CD4-positive, alpha-beta T cell treated with Interleukin-21 for 1 hour (primary cell): ENCODE measurements at regions not wholly inside any gene's neighbourhood (a gene's known extent, or its start where the extent isn't known, plus 50 kb on each side); places are given as distances from the start of the nearest gene placed in this dataset.

Experiments
- DNase-seq: peaks from one replicate; pipeline ENCODE4 v3.0.0-alpha.2; 2020

DNA sequence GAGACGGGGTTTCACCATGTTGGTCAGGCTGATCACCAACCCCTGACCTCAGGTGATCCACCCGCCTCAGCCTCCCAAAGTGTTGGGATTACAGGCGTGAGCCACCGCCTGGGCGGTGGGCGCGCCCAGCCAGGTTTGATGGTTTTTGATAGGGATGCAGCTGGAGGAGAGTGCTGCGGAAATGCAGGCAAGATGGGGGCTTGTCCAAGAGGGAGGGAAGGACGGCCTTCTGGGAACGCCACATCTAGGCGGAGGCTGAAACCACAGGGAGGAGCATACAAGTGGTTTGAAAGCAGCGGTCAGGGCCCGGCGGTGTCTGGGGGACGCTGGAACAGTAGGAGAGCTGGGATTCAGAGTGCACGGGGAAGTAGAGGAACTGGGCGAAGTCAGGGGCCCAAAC, 134.6 kb downstream of the VRK1 start:
- no peak for DNase-seq

DNA sequence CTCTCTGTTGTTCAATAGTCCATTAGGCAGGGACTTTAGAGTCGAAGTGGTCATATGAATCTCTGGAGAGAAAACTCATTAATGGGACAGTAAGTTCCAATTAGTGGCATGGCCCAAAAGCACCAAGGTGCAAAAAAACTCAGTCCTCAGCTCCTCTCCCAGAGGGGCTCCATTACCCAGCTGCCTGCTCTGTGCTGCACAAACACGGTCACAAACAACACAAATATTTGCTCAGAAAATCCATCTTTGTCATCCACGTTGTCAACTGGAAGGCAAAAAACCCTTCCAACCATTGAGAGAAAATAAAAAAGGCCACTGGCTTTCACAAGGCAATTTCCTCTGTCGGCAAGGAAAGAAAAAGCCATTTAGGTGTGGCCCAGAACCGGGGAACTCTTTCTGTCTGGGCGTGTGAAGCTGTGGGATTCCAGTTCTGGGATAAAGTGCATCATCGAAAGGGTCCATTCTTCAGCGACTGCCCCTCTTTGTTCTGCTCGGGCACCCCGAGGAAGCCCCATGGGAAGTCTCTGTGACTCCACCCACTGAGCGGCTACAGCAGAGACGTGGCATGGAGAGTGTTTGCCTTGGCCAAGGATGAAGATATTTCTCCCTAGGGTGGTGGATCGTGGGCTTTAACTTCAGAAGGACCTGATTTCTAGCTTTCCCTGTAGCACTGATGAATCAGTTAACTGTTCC, 137.6 kb downstream of the VRK1 start:
- DNase-seq, result no peak

DNA sequence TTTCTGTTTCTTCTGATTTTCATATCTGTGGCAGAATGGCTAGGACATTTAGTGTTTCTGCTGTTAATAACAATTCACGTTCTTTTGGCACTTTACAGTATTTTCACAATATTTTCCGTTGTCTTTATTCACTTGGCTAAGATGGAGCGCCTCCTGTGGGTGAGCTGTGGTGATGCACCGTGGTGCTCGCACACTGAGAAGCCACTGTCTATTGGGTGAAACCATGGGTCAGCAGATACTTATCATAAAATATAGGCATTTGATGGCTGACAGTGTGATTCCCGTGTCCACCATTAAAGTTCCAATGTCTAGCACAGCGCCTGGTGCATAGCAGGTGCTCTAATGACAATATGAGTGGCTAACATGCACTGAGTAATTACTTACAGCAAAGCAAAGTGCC, 141.8 kb downstream of the VRK1 start:
- DNase-seq, result no peak

DNA sequence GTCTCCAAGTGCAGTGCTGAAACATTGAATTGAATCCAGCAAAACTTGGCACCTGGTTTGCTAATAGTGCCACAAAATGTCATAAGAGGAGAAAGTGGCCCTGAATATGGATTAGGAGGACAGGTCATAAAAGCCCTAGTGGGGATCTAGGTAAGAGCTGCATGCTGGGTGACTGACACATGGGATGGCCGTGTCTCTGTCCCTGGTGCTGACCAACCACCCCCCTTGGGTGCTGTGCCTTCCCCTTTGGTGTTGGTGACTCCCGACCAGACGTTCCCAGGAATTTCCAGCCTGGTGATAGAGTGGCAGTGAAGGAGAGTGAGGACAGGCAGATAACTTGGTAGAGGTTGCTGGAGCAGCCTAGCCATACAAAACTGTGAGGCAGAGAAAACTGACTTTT, 142.8 kb downstream of the VRK1 start:
- no peak for DNase-seq

DNA sequence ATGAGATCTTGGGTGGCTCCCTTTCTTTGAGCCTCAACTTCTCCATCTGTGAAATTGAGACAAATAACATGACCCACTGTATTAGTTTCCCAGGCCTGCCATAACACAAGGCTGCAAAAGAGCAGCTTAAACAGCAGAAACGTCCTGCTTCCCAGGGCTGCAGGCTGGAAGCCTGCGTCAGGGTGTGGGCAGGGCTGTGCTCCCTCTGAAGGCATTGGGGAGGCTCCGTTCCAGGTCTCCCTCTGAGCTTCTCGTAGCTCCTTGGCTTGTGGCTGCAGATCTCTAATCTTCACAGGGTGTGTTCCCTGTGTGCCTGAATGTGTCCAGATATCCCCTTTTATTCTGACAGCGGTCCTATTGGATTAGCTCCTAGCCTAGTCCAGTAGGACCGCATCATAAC, 147.1 kb downstream of the VRK1 start:
- DNase-seq, result no peak

DNA sequence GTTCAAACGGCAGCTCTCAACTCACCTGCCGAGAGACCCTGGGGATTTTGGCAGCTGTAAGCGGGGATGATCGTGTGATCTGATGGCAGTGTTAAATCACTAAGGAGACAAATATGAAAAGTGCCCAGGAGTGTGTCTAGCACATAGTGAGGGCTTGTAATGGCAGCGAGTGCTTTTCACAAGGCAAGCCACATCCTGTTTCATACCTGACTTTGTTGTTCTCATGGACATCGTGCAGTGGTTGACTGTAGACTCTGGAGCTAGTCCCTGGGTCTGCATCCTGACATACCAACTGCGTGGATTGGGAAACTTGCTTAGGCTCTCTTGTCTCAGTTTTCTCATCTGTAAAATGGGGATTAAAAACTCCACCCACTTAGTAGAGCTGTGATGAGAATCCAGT, 148.5 kb downstream of the VRK1 start:
- DNase-seq, result no peak

DNA sequence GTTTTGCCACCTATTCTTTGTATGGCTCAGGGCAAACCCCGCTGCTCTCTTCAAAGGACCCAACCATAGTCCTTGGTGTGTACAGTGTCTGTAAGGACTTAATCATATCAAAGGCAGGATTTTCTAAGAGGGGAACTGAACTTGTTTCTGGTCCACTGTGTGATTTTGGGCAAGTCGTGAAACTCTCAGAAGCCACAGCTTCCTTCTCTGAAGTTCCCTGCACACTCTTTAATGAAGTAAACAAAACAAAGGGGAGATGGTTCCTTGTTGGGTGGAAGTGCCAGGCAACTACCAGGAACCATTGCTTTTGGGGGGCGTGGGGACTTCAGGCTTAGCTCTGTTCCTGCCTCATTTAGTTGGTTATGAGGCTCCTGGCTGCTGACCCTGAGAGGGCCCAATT, 152.4 kb downstream of the VRK1 start:
- no peak for DNase-seq

DNA sequence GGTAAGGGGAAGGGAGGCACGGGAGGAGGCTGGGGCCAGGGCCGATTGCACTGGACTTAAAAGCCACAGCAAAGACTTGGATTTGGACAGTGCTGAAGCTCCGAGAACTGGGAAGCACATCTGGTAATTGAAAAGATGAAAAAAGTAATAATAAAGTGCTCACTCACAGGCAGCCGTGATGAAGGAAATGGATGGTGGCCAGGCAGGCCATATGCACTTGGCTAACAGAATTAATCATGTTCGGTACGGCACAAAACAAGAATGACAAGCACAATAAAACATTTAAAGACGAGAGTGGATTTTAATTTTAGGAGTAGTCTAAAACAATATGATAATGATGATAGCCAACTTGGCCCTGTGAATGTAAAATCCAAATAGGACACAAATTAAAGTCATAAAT, 154.3 kb downstream of the VRK1 start:
- no peak for DNase-seq

DNA sequence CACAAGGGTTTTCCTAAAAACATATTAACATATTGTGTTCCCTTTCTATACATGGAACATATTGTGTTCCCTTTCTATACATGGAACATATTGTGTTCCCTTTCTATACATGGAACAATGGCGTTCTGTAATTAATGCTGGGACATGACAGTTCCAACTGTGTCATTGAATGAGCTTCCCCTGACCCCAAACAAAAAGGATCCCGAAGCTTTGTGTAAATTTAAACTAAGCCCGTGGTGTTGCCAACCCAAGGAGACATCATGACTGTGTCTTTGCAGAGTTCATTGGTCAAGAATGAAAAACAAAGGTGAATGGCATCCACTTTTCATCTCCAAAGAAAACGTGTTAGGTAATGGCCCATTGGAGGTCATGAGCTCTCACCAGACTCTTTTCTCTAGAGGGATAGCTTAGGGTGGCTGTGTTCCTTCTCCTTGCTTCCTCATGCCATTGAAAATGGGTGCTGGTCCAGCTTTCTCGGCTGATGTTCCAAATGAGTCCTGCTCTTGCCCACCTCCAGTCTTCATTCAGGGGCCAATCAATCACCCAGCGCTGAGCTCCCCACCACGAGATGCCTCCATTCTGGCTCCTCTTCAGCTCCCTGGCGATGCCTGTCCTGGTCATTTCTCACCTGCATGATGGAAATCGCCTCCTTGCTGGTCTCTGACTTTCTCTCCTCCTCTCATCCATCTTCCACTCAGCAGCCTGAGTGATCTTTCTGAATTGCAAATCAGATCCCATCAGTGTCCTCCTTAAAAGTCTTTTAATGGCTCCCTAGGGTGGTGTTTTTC, 156.1 kb downstream of the VRK1 start:
- DNase-seq, result no peak

DNA sequence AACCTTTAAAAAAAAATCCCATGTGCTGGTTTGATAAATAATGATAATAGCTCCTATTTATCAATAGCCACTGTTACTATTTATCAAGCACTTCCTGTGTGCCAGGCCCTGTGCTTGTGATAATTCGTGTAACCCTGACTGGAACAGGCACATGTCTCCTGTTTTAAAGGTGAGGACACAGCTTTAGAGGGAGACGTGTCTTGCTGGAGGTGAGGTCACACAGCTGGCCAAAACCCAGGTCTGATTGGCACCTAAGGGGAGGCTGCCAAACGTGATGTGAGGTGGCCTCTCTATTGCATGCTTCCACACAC, 156.6 kb downstream of the VRK1 start:
- DNase-seq, result no peak

DNA sequence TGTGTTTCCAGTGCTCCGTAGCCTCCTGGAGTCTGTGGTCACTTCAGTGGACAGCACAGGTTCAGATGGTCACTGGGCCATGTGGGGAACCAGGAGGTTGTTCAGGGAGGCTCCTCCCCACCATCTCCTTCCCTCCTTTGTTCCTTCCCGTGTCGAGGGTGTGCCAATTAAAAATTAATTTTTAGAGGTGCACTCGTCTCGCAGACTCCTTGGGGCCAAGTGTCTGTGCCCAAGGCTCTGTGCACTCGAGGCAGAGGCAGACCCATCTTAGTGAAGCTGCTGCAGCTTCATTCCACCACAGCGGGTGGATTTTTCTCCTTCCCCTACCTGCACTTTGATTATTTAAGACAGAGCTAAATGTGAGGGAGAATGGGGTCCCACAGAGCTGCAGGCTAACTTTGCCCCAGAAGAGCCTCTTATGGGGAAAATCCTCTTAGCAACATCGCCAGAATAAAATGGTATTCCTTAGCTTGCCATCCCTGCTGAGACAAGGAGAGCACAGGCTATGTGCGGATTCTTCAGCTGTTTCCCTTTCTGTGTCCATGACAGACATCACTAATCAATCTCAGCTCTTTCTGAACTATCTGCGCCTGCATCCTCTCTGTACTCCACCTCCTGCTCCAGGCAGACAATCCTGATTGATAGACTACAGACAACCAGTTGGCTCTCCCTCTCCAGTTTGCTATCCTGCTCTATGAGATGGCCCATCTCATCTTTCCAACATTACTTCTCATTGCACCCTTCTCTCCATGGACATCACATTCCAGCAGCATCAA, 159.5 kb downstream of the VRK1 start:
- no peak for DNase-seq

DNA sequence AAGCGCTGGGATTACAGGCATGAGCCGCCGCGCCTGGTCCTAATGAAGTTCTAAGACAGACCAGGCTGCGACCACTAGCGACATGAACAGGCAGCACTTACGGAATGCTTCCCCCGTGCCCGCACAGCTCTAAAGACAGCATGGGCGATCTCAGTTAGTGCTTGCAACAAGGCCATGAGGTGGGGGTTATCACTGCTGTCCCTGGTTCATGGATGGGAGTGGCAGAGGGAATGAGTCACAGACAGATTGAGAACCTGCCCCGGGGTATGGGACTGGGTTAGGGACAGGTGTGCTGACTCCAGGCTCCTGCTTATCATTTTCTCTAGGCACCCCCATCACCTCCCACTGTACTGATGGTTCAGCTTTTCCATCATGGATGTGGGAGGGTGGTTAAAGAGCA, 160.9 kb downstream of the VRK1 start:
- DNase-seq, result no peak

DNA sequence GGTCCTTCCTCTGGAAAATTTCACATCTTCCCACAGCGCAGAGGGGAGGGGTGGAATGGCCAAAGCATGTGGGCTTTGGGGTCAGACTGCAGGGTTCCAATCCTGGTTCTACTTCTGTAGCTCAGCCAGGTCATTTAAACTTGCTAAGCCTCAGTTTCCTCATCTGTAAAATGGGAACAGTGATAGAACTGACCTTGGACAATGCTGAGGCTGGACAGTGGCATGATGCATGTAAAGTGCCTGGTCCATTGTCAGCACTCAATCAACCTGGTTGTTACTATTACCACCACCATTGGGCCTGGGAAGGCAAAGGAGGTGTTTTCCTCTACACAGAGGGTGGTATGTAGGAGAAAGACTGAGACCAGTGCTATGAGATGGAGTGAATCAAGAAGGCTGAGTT, 162.8 kb downstream of the VRK1 start:
- DNase-seq, result no peak

DNA sequence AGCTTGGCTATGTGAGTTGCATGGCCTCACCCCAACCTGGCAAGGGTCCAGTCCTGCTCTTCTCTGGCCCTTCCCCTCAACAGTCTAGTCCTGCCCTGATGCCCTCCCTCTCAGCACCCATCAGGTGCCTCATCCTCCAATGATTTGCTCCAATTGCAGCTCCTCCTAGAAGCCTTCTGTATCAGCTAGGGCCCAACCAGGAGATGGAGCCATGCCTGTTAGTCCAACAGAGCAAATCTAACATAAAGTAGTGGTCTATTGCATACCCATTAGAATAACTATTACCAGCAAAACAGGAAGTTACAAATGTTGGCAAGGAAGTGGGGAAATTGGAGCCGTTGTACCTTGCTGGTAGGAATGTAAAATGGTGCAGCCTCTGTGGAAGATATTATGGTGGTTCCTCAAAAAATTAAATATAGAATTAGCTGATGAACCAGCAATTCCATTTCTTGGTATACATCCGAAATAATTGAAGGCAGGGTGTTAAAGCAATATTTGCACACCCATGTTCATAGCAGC, 163.5 kb downstream of the VRK1 start:
- DNase-seq, result no peak

DNA sequence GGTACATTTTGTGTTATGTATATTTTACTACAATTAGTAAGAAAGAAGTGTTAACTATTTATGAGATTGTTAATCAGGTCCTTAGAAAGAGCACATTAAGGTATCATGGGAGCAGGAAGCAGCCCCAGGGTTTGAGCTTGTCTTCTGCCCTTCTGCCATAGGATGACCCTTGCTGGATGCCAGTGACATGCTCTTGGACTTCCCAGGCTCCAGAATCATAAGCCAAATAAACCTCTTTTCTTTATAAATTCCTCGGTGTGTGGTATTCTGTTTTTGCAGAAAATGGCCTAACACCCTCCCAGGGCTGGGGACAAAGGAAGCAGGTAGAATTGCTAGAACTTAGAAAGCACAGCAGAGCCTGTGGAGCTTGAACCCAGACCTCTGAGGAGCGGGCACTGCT, 164.7 kb downstream of the VRK1 start:
- DNase-seq, result no peak

DNA sequence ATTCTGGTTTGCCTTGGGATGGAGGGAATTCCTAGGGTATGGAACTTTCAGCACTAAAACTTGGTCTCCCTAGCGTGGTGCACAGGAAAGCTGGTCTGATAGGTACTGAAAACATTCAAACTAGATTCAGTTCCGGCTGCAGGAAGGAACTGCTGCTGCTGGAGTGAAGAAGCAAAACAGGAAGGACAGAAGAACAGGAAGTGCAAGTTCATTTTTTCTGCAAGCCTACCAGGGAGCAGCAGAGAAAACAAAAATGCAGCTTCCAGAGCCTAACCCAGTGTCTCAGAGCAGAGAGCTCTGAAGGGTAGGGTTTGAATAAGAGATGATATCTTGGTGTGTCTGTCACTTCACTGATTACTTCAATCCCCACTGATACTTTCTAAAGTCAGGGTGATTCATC, 165.2 kb downstream of the VRK1 start:
- peak; percentile 50 for DNase-seq

DNA sequence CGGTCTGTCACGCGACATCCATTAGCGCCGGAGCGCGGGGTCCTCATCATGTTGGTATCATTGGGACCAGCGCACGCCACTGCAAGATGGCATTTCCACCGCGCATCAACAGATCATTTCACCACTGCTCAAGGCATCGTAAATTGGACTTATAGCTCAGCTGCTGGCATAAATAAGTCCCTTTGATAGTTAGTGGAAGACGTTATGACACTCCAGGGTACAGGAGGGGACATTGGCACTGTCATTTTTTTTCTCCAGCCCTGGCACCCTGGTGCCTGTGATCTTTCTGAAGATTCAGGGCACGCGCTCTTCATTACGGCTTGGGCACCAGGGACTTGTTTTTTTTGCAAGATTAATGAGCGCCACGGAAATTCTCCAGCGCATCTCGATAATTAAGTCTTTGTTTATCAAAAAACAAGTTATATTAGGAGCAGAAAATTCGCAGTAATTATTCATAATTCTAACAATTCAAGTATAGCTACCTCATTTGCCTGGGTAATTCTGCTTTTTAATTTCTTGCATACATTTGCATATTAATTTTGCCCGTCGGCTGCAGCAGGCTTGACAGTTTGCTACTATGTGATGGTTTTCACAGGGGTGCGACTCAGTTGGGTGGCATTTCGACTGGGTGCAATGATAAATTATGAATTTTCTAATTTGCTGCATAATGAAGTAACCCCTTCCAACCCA, 167.7 kb downstream of the VRK1 start:
- DNase-seq, result no peak

DNA sequence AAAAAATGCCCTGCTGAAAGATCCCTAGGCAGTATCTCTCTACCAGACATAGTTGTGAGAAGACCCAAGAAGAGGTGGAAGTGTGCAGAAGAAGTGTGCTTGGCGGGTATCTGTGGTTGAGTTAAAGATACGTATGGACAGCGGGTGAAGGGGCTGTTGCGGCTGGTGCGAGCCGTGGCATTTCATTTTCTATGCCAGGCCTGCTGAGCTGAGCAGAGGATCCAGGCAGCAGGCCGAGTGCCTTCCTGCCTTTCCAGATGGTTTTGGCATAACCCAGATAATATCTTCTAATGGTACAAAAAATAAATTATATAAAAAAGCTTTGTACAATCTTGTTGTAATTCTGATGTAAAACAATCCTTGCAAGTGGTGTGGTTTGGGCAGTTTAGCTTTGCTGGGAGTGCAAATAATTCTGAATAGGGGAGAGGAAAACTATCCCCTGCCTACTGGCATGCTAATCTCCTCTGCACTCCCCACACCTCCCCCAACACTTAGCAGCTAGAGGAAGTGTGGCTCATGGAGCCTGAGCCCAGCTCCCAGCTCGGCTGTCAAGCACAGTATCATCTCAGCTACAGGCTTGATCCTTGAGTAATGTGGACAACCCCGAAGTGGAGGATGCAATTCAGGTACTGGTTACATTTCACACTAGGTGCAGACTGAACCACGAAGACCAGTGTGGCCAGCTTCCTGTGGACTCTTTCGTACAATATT, 168.9 kb downstream of the VRK1 start:
- DNase-seq, result no peak

DNA sequence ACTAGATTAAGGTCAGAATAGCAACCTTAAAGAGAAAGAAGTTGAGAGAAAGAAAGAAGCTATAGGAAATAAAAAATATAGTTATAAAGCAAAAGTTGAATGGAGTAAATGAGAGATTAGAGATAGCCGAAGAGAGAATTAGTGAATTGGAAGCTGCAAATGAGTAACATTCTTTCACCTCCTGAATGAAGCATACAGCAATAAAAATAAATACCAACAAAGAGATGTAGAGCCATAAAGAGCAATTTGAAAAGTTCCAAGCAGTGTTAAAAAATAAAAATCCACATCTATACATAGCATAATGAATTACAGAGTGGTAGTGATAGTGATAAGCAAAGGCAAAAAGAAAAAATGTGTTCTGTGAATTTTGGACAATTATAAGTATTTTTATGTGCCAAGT, 177.9 kb downstream of the VRK1 start:
- DNase-seq, result no peak

DNA sequence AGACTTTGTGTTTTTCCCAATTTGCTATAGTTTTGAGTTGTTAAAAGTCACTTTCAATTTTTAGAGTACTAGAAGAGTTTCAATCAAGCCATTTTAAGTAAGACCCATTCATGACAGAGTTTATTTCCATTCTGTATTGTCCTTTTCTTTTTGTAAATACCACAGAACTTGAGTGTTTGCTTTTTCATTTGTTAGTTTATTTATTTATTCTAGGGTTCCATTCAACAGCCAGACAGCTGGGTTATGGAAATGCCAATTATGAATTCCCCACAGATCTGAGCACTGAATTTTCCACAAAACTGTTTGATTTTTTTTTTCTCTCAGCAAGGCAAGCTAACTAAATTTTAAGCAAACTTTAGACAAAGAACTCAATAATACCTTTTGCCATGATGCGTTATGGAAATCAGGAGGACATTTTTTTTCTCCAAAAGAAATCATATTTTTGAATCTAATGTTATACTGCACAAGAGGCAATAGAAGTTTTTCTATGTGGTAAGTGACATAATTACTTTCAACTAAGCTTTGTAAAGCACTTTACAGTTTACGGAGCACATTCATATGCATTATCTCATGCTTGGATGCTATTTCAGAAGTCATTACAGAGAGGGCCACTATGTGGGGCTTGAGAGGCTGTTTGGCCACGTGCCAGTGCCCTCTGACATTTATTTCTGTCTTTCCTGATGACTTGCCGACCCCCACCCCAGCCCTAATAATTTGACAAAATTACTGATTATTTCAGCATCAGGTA, 181.5 kb downstream of the VRK1 start:
- DNase-seq, result no peak

DNA sequence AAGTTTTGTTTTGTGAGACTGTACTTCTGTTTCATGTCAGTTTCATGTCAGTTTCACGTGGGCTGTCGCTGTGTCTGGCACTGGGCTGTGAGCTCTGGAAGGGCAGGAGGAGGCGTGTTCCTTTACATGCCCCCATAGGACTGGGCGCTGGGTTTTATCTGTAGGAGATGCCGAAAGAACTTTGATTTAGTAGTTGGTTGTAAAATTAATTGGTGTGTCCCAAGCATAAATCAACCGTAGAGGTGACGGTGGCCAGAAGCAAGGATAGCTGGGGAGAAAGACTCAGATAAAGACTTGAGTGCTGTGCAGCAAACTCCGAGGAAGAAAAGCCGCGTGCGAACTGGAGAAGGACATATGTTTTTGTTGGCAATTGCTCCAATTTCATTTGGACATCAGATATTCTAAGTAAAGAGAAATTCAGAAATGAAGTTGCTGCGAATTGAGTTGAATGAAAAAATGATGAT, 182.5 kb downstream of the VRK1 start:
- DNase-seq, result no peak

DNA sequence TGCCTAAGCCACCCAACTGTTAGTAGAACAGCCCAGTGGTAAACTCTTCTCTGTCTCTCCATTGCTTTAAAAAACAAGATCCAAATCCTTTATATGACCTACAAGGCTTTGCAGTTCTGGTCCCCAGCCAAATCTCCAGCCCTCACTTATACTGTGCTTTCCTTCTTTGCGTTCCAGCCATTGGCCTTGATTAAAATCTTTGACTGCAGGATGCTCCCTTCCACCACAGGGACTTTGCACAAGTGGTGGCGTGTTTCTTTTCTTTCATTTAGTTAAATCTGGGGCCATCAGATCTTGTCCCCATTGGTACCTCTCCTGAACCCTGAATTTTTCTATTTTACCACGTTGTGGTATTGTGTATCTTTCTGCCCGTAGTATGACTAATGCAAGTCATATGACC, 183.7 kb downstream of the VRK1 start:
- DNase-seq, result no peak
